ENCODE measurements at regions not wholly inside any gene's neighbourhood (a gene's known extent, or its start where the extent isn't known, plus 50 kb on each side); places are given as distances from the start of the nearest gene placed in this dataset.

- TF ChIP-seq EZH2 (IDR thresholded peaks at IDR 0.05; ENCODE audit: borderline replicate concordance, insufficient read depth, low read depth, low read length, poor library complexity, severe bottlenecking), result no peak
- TF ChIP-seq CTCF (IDR thresholded peaks at IDR 0.05), result no peak
- intact Hi-C loops (cut with micrococcal nuclease), result no loop called here
- CTCF ChIA-PET, result no interaction called here
- no peak overlapping the region for H3K27ac ChIP-seq (ENCODE audit: low read length in 2 of 2)
- whole genome bisulfite sequencing (ENCODE audit: insufficient coverage), result 91% methylated on average over 25 of the region's 26 CpGs
- ATAC-seq (ENCODE audit: low read depth) (no peak), DNase-seq (no peak)
- POLR2A ChIA-PET, result no interaction called here
- H3K27me3 ChIP-seq (replicated peaks in 1 of 4; ENCODE audit: control extremely low read depth in 1 of 4, control insufficient read depth in 3 of 4, insufficient read depth in 4 of 4, low read length in 3 of 4), result no peaks in the 10 kb centered on the region
- H3K79me2 ChIP-seq (ENCODE audit: control insufficient read depth, insufficient read depth, low read length), result no peaks in the 10 kb centered on the region
- H3K4me1 Mint-ChIP-seq, result no peaks in the 10 kb centered on the region
- H3K4me2 ChIP-seq (replicated peaks; ENCODE audit: low read depth, low read length, poor library complexity, severe bottlenecking), result no peak overlapping the region
- no peaks in the 10 kb centered on the region for H3K4me1 ChIP-seq (ENCODE audit: control insufficient read depth in 2 of 2, insufficient read depth in 2 of 2, low read length in 2 of 2)
- H3K9me3 ChIP-seq (ENCODE audit: control extremely low read depth in 1 of 3, control insufficient read depth in 2 of 3, insufficient read depth in 1 of 3, low read length in 2 of 3), result peaks cover 0 to 16% (median 0%) of the 10 kb centered on the region in 3 donors
- H3K36me3 ChIP-seq (replicated peaks in 1 of 2; ENCODE audit: control extremely low read depth in 1 of 2, control insufficient read depth in 1 of 2, extremely low read depth in 1 of 2, insufficient read depth in 2 of 2, low read length in 1 of 2), result no peaks in the 10 kb centered on the region
- no peak overlapping the region for H3K4me3 Mint-ChIP-seq
- H4K20me1 ChIP-seq (ENCODE audit: control insufficient read depth, insufficient read depth, low read length, poor library complexity, severe bottlenecking), result no peaks in the 10 kb centered on the region
- no peaks in the 10 kb centered on the region for H3K9me3 Mint-ChIP-seq (ENCODE audit: insufficient read depth)
- no peak overlapping the region for H3K9ac ChIP-seq (ENCODE audit: low read length)
- H2AFZ ChIP-seq (ENCODE audit: insufficient read depth, low read depth, low read length, poor library complexity, severe bottlenecking), result no peak overlapping the region
- H3K27me3 Mint-ChIP-seq, result no peaks in the 10 kb centered on the region
- H3K27ac Mint-ChIP-seq, result no peak overlapping the region
- H3K4me3 ChIP-seq (ENCODE audit: control extremely low read depth in 1 of 5, extremely low read depth in 1 of 5, insufficient read depth in 1 of 5, low read depth in 2 of 5, low read length in 4 of 5), result no peak overlapping the region
Observed at GRCh38 chr2:2566396-2567323, 235.6 kb upstream of the MYT1L start.

- Mint-ChIP-seq H3K27ac (no peak overlapping the region), H3K9me3 (ENCODE audit: insufficient read depth) (peaks cover 2% of the 10 kb centered on the region), H3K27me3 (no peaks in the 10 kb centered on the region), H3K4me1 (no peaks in the 10 kb centered on the region), H3K4me3 (no peak overlapping the region)
- Histone ChIP-seq H3K4me1 (ENCODE audit: control insufficient read depth in 2 of 2, insufficient read depth in 2 of 2, low read length in 2 of 2) (no peaks in the 10 kb centered on the region), H3K9ac (ENCODE audit: low read length) (no peak overlapping the region), H3K4me3 (ENCODE audit: control extremely low read depth in 1 of 5, extremely low read depth in 1 of 5, insufficient read depth in 1 of 5, low read depth in 2 of 5, low read length in 4 of 5) (no peak overlapping the region), H3K36me3 (replicated peaks in 1 of 2; ENCODE audit: control extremely low read depth in 1 of 2, control insufficient read depth in 1 of 2, extremely low read depth in 1 of 2, insufficient read depth in 2 of 2, low read length in 1 of 2) (no peaks in the 10 kb centered on the region), H3K4me2 (replicated peaks; ENCODE audit: low read depth, low read length, poor library complexity, severe bottlenecking) (no peak overlapping the region), H3K79me2 (ENCODE audit: control insufficient read depth, insufficient read depth, low read length) (no peaks in the 10 kb centered on the region), H4K20me1 (ENCODE audit: control insufficient read depth, insufficient read depth, low read length, poor library complexity, severe bottlenecking) (no peaks in the 10 kb centered on the region), H2AFZ (ENCODE audit: insufficient read depth, low read depth, low read length, poor library complexity, severe bottlenecking) (no peak overlapping the region), H3K27ac (ENCODE audit: low read length in 2 of 2) (no peak overlapping the region), H3K27me3 (replicated peaks in 1 of 4; ENCODE audit: control extremely low read depth in 1 of 4, control insufficient read depth in 3 of 4, insufficient read depth in 4 of 4, low read length in 3 of 4) (no peaks in the 10 kb centered on the region), H3K9me3 (ENCODE audit: control extremely low read depth in 1 of 3, control insufficient read depth in 2 of 3, insufficient read depth in 1 of 3, low read length in 2 of 3) (peaks cover 0 to 9% (median 0%) of the 10 kb centered on the region in 3 donors)
- POLR2A ChIA-PET, result no interaction called here
- DNase-seq, result no peak
- CTCF ChIA-PET, result no interaction called here
- 96% methylated on average over 12 of the region's 16 CpGs for WGBS (ENCODE audit: insufficient coverage)
- no peak for TF ChIP-seq EZH2 (IDR thresholded peaks at IDR 0.05; ENCODE audit: borderline replicate concordance, insufficient read depth, low read depth, low read length, poor library complexity, severe bottlenecking)
- no peak for TF ChIP-seq CTCF (IDR thresholded peaks at IDR 0.05)
- intact Hi-C loops (cut with micrococcal nuclease), result no loop called here
- ATAC-seq (ENCODE audit: low read depth), result no peak
Observed at GRCh38 chr2:2565671-2566070, 234.6 kb upstream of the MYT1L start.
